HG03457 (cell line): ENCODE measurements at regions not wholly inside any gene's neighbourhood (a gene's known extent, or its start where the extent isn't known, plus 50 kb on each side); places are given as distances from the start of the nearest gene placed in this dataset.
"Not testable (repeated sequence)": the region's sequence is repeated elsewhere in the genome, so short reads cannot be mapped to it uniquely, and the experiment has no call there.

ENCODE experiments used
- ATAC-seq: cut with Tn5 transposase; IDR thresholded peaks from one replicate; pipeline ENCODE4 v1.9.1; 2021; ENCODE audit warnings: moderate number of reproducible peaks; ENCODE audit not compliant: unreplicated experiment

GRCh38 chr1:163565166-163565565 lies 243.4 kb downstream of the NUF2 start:
- no peak for ATAC-seq

GRCh38 chr1:163570071-163570470 lies 248.3 kb downstream of the NUF2 start:
- ATAC-seq, result no peak

GRCh38 chr1:163571950-163572349 lies 250.2 kb downstream of the NUF2 start:
- no peak for ATAC-seq

GRCh38 chr1:163574119-163574518 lies 252.4 kb downstream of the NUF2 start:
- no peak for ATAC-seq

GRCh38 chr1:163580926-163581325 lies 259.2 kb downstream of the NUF2 start:
- no peak for ATAC-seq

GRCh38 chr1:163583661-163584181 lies 262.0 kb downstream of the NUF2 start:
- ATAC-seq, result no peak

GRCh38 chr1:163585796-163586195 lies 264.0 kb downstream of the NUF2 start:
- ATAC-seq, result no peak

- ATAC-seq, result no peak
Measured at GRCh38 chr1:163588796-163589195, 267.0 kb downstream of the NUF2 start.

- no peak for ATAC-seq
Measured at GRCh38 chr1:163589735-163590134, 268.0 kb downstream of the NUF2 start.

- ATAC-seq, result not testable (repeated sequence)
Measured at GRCh38 chr1:163591131-163591530, 269.4 kb downstream of the NUF2 start.

- ATAC-seq, result not testable (repeated sequence)
Measured at GRCh38 chr1:163592623-163593022, 270.9 kb downstream of the NUF2 start.

GRCh38 chr1:163596106-163596505 lies 274.4 kb downstream of the NUF2 start:
- not testable (repeated sequence) for ATAC-seq

- no peak for ATAC-seq
Measured at GRCh38 chr1:163596541-163597258, 274.9 kb downstream of the NUF2 start.

GRCh38 chr1:163604321-163604720 lies 282.6 kb downstream of the NUF2 start:
- ATAC-seq, result no peak

GRCh38 chr1:163604896-163605295 lies 283.1 kb downstream of the NUF2 start:
- ATAC-seq, result no peak

- ATAC-seq, result no peak
Measured at GRCh38 chr1:163608979-163609378, 287.2 kb downstream of the NUF2 start.

GRCh38 chr1:163609858-163610257 lies 288.1 kb downstream of the NUF2 start:
- no peak for ATAC-seq

GRCh38 chr1:163610486-163610885 lies 288.7 kb downstream of the NUF2 start:
- ATAC-seq, result no peak

- ATAC-seq, result no peak
Measured at GRCh38 chr1:163614361-163614760, 292.6 kb downstream of the NUF2 start.

GRCh38 chr1:163628034-163628773 lies 306.4 kb downstream of the NUF2 start:
- ATAC-seq, result no peak

- no peak for ATAC-seq
Measured at GRCh38 chr1:163632269-163632668, 310.5 kb downstream of the NUF2 start.

GRCh38 chr1:163633366-163633765 lies 311.6 kb downstream of the NUF2 start:
- no peak for ATAC-seq
